Smooth muscle cell (in vitro differentiated cells): ENCODE measurements at regions not wholly inside any gene's neighbourhood (a gene's known extent, or its start where the extent isn't known, plus 50 kb on each side); places are given as distances from the start of the nearest gene placed in this dataset.

Source experiments
- DNase-seq: peaks from one replicate; lab custom pipeline; 2025; ENCODE audit not compliant: unreplicated experiment; lab: John Stamatoyannopoulos, UW
- H2AFZ ChIP-seq: fragments of 200-600 bp; sonication (generic); 2 replicates; pipeline ENCODE4 v1.6.0; 2016; ENCODE audit warnings: antibody characterized with exemption, low read depth, mild to moderate bottlenecking
- H3F3A ChIP-seq: fragments of 200-600 bp; sonication (generic); 2 replicates; pipeline ENCODE4 v1.6.0; 2017; ENCODE audit warnings: antibody characterized with exemption, low read depth
- H3K27ac ChIP-seq: fragments of 200-600 bp; sonication (generic); 2 replicates; pipeline ENCODE4 v1.5.1; 2016; ENCODE audit warnings: low read depth, mild to moderate bottlenecking
- H3K27me3 ChIP-seq: fragments of 200-600 bp; sonication (generic); 2 replicates; pipeline ENCODE4 v1.6.1; 2016; ENCODE audit warnings: low read depth, mild to moderate bottlenecking
- H3K36me3 ChIP-seq: fragments of 200-600 bp; sonication (generic); 2 replicates; pipeline ENCODE4 v1.5.1; 2016; ENCODE audit warnings: low read depth
- H3K4me1 ChIP-seq: fragments of 200-600 bp; sonication (generic); 2 replicates; pipeline ENCODE4 v1.5.1; 2016; ENCODE audit warnings: low read depth
- H3K4me2 ChIP-seq: fragments of 200-600 bp; sonication (generic); 2 replicates; pipeline ENCODE4 v1.6.0; 2016; ENCODE audit warnings: mild to moderate bottlenecking
- H3K4me3 ChIP-seq: fragments of 200-600 bp; sonication (generic); 2 replicates; pipeline ENCODE4 v1.5.1; 2016; ENCODE audit warnings: mild to moderate bottlenecking
- H3K79me2 ChIP-seq: fragments of 200-600 bp; sonication (generic); 2 replicates; pipeline ENCODE4 v1.6.0; 2016; ENCODE audit warnings: low read depth, mild to moderate bottlenecking
- H3K9ac ChIP-seq: fragments of 200-600 bp; sonication (generic); 2 replicates; pipeline ENCODE4 v1.6.0; 2016; ENCODE audit warnings: low read depth
- H3K9me3 ChIP-seq: fragments of 200-600 bp; sonication (generic); replicated peaks from 2 replicates; pipeline ENCODE4 v1.5.1; 2016; ENCODE audit warnings: low read depth
- H4K20me1 ChIP-seq: fragments of 200-600 bp; sonication (generic); 2 replicates; pipeline ENCODE4 v1.6.0; 2016; ENCODE audit warnings: low read depth
- WGBS: methylation state at CpG from one replicate; pipeline ENCODE4 v1.1.7; 2016; ENCODE audit warnings: low lambda C conversion rate; 5-methylcytosine and 5-hydroxymethylcytosine counted together
- TF ChIP-seq, protein P1 (sequence below): fragments of 200-600 bp; sonication (generic); IDR thresholded peaks from 2 replicates; pipeline ENCODE4 v1.5.1; 2017; ENCODE audit warnings: borderline replicate concordance, mild to moderate bottlenecking, antibody characterized with exemption; ENCODE audit not compliant: insufficient read depth, poor library complexity, severe bottlenecking

- H3K79me2 ChIP-seq: no peaks in the 10 kb centered on the region
- H3K9me3 ChIP-seq: no peaks in the 10 kb centered on the region
- no peaks in the 10 kb centered on the region for H3K27me3 ChIP-seq
- no peaks in the 10 kb centered on the region for H4K20me1 ChIP-seq
- H3K9ac ChIP-seq: no peak overlapping the region
- no peak overlapping the region for H2AFZ ChIP-seq
- TF ChIP-seq, protein P1, sequence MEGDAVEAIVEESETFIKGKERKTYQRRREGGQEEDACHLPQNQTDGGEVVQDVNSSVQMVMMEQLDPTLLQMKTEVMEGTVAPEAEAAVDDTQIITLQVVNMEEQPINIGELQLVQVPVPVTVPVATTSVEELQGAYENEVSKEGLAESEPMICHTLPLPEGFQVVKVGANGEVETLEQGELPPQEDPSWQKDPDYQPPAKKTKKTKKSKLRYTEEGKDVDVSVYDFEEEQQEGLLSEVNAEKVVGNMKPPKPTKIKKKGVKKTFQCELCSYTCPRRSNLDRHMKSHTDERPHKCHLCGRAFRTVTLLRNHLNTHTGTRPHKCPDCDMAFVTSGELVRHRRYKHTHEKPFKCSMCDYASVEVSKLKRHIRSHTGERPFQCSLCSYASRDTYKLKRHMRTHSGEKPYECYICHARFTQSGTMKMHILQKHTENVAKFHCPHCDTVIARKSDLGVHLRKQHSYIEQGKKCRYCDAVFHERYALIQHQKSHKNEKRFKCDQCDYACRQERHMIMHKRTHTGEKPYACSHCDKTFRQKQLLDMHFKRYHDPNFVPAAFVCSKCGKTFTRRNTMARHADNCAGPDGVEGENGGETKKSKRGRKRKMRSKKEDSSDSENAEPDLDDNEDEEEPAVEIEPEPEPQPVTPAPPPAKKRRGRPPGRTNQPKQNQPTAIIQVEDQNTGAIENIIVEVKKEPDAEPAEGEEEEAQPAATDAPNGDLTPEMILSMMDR: no peak
- H3K4me3 ChIP-seq: no peak overlapping the region
- H3K36me3 ChIP-seq: no peaks in the 10 kb centered on the region
- no peak overlapping the region for H3K27ac ChIP-seq
- WGBS: 93% methylated on average over 3 of the region's 3 CpGs
- H3K4me1 ChIP-seq: no peaks in the 10 kb centered on the region
- no peak overlapping the region for H3K4me2 ChIP-seq
- DNase-seq: no peak
- no peaks in the 10 kb centered on the region for H3F3A ChIP-seq
Observed at GRCh38 chr2:59276917-59277316, 1035.8 kb upstream of the FANCL start.

DNA sequence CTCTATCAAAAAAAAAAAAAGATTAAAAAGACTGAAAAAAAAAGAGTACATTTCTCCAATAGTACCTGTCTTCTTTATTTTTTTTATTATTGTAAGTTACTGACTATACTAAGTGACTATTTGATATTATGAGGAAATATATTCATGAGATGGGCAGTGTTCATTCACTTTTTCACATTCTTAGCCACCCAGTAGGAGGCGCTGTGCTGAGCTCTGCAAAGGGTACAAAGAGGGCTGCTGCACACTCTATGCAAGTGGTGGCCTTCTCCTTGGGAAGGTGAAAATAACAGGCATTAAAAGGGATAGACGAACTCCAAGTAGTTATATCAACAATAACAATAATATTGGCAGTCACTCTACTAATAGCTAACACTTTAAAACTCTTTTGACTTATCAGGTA is 1034.9 kb upstream of the FANCL start:
- no peaks in the 10 kb centered on the region for H4K20me1 ChIP-seq
- no peaks in the 10 kb centered on the region for H3K27me3 ChIP-seq
- DNase-seq: no peak
- no peaks in the 10 kb centered on the region for H3K79me2 ChIP-seq
- H3K4me2 ChIP-seq: no peak overlapping the region
- WGBS: 46% methylated on average over 2 of the region's 2 CpGs
- H3K9me3 ChIP-seq: no peaks in the 10 kb centered on the region
- no peak overlapping the region for H3K9ac ChIP-seq
- no peak overlapping the region for H3K4me3 ChIP-seq
- no peak overlapping the region for H2AFZ ChIP-seq
- no peaks in the 10 kb centered on the region for H3K4me1 ChIP-seq
- TF ChIP-seq, protein P1: peak; percentile 34
- no peaks in the 10 kb centered on the region for H3F3A ChIP-seq
- H3K36me3 ChIP-seq: no peaks in the 10 kb centered on the region
- H3K27ac ChIP-seq: no peak overlapping the region

DNA sequence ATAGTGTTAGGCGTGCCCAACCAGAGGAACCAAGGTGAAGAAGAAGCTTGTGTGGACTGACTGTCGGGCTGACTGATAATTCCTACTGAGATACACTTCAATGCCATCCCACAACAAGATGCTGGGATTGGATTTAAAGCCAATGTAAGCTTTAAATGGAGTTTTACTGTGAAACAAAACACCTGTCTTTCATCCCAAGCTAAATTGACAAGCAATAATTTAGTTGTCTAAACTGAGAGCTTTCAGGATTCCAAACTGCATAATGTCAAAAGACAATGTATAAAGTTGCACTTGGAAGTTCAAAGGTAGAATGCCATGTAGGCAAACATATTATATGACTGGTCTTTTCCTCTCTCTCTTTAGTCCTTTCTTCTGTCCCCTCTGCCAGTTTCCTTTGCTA is 1025.3 kb upstream of the FANCL start:
- H3K79me2 ChIP-seq: no peaks in the 10 kb centered on the region
- H3K4me1 ChIP-seq: no peaks in the 10 kb centered on the region
- H4K20me1 ChIP-seq: no peaks in the 10 kb centered on the region
- DNase-seq: no peak
- no peak overlapping the region for H3K4me2 ChIP-seq
- no peaks in the 10 kb centered on the region for H3K27me3 ChIP-seq
- H3F3A ChIP-seq: no peaks in the 10 kb centered on the region
- H3K36me3 ChIP-seq: no peaks in the 10 kb centered on the region
- TF ChIP-seq, protein P1: no peak
- WGBS: 74% methylated on average over 2 of the region's 2 CpGs
- no peak overlapping the region for H3K9ac ChIP-seq
- no peak overlapping the region for H3K27ac ChIP-seq
- H2AFZ ChIP-seq: no peak overlapping the region
- no peak overlapping the region for H3K4me3 ChIP-seq
- no peaks in the 10 kb centered on the region for H3K9me3 ChIP-seq

DNA sequence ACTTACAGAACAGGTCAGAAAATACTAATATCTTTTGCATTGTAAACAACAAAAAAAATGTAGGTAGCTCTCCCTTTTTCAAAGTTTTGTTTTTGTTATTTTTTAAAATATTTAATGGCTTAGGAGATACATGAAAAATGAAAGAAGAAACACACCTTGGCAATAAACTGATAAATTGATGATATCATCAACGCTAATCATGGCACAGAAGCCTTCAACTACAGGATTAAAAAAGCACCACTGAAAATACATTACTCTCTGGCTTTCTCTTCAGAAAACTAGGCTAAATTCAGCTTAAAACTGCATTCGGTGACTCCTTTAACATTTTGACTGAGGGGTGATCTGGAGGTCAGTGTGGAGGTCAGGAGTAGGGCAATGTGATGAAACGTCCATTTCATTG is 1018.8 kb upstream of the FANCL start:
- TF ChIP-seq, protein P1: no peak
- Histone ChIP-seq H3K4me1 (no peaks in the 10 kb centered on the region), H3K79me2 (no peaks in the 10 kb centered on the region), H3K9ac (no peak overlapping the region), H3K27me3 (no peaks in the 10 kb centered on the region), H3K36me3 (no peaks in the 10 kb centered on the region), H3F3A (no peaks in the 10 kb centered on the region), H3K4me3 (no peak overlapping the region), H3K9me3 (no peaks in the 10 kb centered on the region), H2AFZ (no peak overlapping the region), H4K20me1 (no peaks in the 10 kb centered on the region), H3K4me2 (no peak overlapping the region), H3K27ac (no peak overlapping the region)
- no peak for DNase-seq
- WGBS: 85% methylated on average over 3 of the region's 3 CpGs
